ENCODE measurements at regions not wholly inside any gene's neighbourhood (a gene's known extent, or its start where the extent isn't known, plus 50 kb on each side); places are given as distances from the start of the nearest gene placed in this dataset.

GRCh38 chr3:152516216-152516615 is 247.5 kb downstream of the MBNL1 start:
- TF ChIP-seq CTCF (IDR thresholded peaks at IDR 0.05; ENCODE audit: borderline replicate concordance, extremely low read depth, low read length, poor library complexity, severe bottlenecking) (no peak), EZH2 (IDR thresholded peaks at IDR 0.05; ENCODE audit: borderline replicate concordance, low read depth, low read length, severe bottlenecking) (no peak)

Measured in DND-41 (cell line).